MM.1S (cell line): ENCODE measurements at regions not wholly inside any gene's neighbourhood (a gene's known extent, or its start where the extent isn't known, plus 50 kb on each side); places are given as distances from the start of the nearest gene placed in this dataset.

Experiments used
- DNase-seq: peaks from one replicate; pipeline ENCODE4 v3.0.0-alpha.2; 2015
- H2AFZ ChIP-seq: fragments of 300-600 bp; sonication (generic); 2 replicates; pipeline ENCODE4 v1.6.0; 2016; ENCODE audit warnings: antibody characterized with exemption, low read length
- H3F3A ChIP-seq: fragments of 300-600 bp; sonication (generic); 2 replicates; pipeline ENCODE4 v1.6.1; 2016; ENCODE audit warnings: mild to moderate bottlenecking, antibody characterized with exemption, low read length, moderate library complexity, mixed read lengths; ENCODE audit not compliant: insufficient read depth
- H3K27ac ChIP-seq: fragments of 300-600 bp; sonication (generic); 2 replicates; pipeline ENCODE4 v1.5.1; 2016; ENCODE audit warnings: mild to moderate bottlenecking, low read length
- H3K27me3 ChIP-seq: fragments of 300-600 bp; sonication (generic); replicated peaks from 2 replicates; pipeline ENCODE4 v1.6.0; 2016; ENCODE audit warnings: low read length; ENCODE audit not compliant: insufficient read depth
- H3K36me3 ChIP-seq: fragments of 300-600 bp; sonication (generic); replicated peaks from 2 replicates; pipeline ENCODE4 v1.6.1; 2016; ENCODE audit warnings: mild to moderate bottlenecking, low read length, mixed read lengths; ENCODE audit not compliant: insufficient read depth
- H3K4me1 ChIP-seq: fragments of 300-600 bp; sonication (generic); 2 replicates; pipeline ENCODE4 v1.6.1; 2016; ENCODE audit warnings: low read length, mixed read lengths
- H3K4me2 ChIP-seq: fragments of 300-600 bp; sonication (generic); 2 replicates; pipeline ENCODE4 v1.6.0; 2016; ENCODE audit warnings: low read depth, low read length
- H3K4me3 ChIP-seq: fragments of 300-600 bp; sonication (generic); 2 replicates; pipeline ENCODE4 v1.5.1; 2016; ENCODE audit warnings: low read length, mixed read lengths
- H3K79me2 ChIP-seq: fragments of 300-600 bp; sonication (generic); 2 replicates; pipeline ENCODE4 v1.6.1; 2016; ENCODE audit warnings: mixed run types, low read length, mixed read lengths
- H3K9ac ChIP-seq: fragments of 300-600 bp; sonication (generic); 2 replicates; pipeline ENCODE4 v1.6.1; 2016; ENCODE audit warnings: low read length, mixed read lengths
- H3K9me2 ChIP-seq: fragments of 300-600 bp; sonication (generic); replicated peaks from 2 replicates; pipeline ENCODE4 v1.6.1; 2016; ENCODE audit warnings: mild to moderate bottlenecking, low read length, mixed read lengths; ENCODE audit not compliant: insufficient read depth
- H3K9me3 ChIP-seq: fragments of 300-600 bp; sonication (generic); replicated peaks from 2 replicates; pipeline ENCODE4 v1.6.1; 2016; ENCODE audit warnings: mild to moderate bottlenecking, low read length, mixed read lengths; ENCODE audit not compliant: insufficient read depth
- H4K20me1 ChIP-seq: fragments of 300-600 bp; sonication (generic); 2 replicates; pipeline ENCODE4 v1.6.1; 2016; ENCODE audit warnings: mild to moderate bottlenecking, low read length, moderate library complexity, mixed read lengths; ENCODE audit not compliant: insufficient read depth
- EZH2 ChIP-seq: fragments of 300-600 bp; sonication (generic); optimal IDR thresholded peaks from 2 replicates; pipeline ENCODE3; 2017; ENCODE audit warnings: low read depth, mild to moderate bottlenecking, antibody characterized with exemption, low read length, mixed read lengths
- EZH2phosphoT487 ChIP-seq: fragments of 300-600 bp; sonication (generic); IDR thresholded peaks from 2 replicates; pipeline ENCODE4 v1.6.1; 2018; ENCODE audit warnings: antibody characterized with exemption, low read length
- TF ChIP-seq, protein P1 (sequence below): fragments of 300-600 bp; sonication (generic); IDR thresholded peaks from 2 replicates; pipeline ENCODE4 v1.5.1; 2016; ENCODE audit warnings: antibody characterized with exemption, low read length, mixed read lengths

GRCh38 chr11:25992294-25992693, 339.6 kb upstream of the ANO3 start:
- Histone ChIP-seq H3K4me3 (no peak overlapping the region), H2AFZ (no peak overlapping the region), H3K4me1 (no peaks in the 10 kb centered on the region), H4K20me1 (no peaks in the 10 kb centered on the region), H3K9me2 (no peaks in the 10 kb centered on the region), H3F3A (no peaks in the 10 kb centered on the region), H3K79me2 (no peaks in the 10 kb centered on the region), H3K27ac (no peak overlapping the region), H3K9ac (no peak overlapping the region), H3K4me2 (no peak overlapping the region), H3K27me3 (no peaks in the 10 kb centered on the region), H3K36me3 (no peaks in the 10 kb centered on the region), H3K9me3 (no peaks in the 10 kb centered on the region)
- no peak for DNase-seq
- TF ChIP-seq EZH2phosphoT487 = no peak

GRCh38 chr11:25993016-25993415, 338.9 kb upstream of the ANO3 start:
- Histone ChIP-seq H3F3A (no peaks in the 10 kb centered on the region), H3K9me3 (no peaks in the 10 kb centered on the region), H3K36me3 (no peaks in the 10 kb centered on the region), H4K20me1 (no peaks in the 10 kb centered on the region), H3K9me2 (no peaks in the 10 kb centered on the region), H3K27me3 (no peaks in the 10 kb centered on the region), H3K79me2 (no peaks in the 10 kb centered on the region), H3K4me2 (no peak overlapping the region), H3K4me3 (no peak overlapping the region), H3K9ac (no peak overlapping the region), H3K4me1 (no peaks in the 10 kb centered on the region), H3K27ac (no peak overlapping the region), H2AFZ (no peak overlapping the region)
- TF ChIP-seq EZH2 = no peak
- TF ChIP-seq, protein P1, sequence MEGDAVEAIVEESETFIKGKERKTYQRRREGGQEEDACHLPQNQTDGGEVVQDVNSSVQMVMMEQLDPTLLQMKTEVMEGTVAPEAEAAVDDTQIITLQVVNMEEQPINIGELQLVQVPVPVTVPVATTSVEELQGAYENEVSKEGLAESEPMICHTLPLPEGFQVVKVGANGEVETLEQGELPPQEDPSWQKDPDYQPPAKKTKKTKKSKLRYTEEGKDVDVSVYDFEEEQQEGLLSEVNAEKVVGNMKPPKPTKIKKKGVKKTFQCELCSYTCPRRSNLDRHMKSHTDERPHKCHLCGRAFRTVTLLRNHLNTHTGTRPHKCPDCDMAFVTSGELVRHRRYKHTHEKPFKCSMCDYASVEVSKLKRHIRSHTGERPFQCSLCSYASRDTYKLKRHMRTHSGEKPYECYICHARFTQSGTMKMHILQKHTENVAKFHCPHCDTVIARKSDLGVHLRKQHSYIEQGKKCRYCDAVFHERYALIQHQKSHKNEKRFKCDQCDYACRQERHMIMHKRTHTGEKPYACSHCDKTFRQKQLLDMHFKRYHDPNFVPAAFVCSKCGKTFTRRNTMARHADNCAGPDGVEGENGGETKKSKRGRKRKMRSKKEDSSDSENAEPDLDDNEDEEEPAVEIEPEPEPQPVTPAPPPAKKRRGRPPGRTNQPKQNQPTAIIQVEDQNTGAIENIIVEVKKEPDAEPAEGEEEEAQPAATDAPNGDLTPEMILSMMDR = no peak
- TF ChIP-seq EZH2phosphoT487 = no peak
- DNase-seq = no peak

DNA sequence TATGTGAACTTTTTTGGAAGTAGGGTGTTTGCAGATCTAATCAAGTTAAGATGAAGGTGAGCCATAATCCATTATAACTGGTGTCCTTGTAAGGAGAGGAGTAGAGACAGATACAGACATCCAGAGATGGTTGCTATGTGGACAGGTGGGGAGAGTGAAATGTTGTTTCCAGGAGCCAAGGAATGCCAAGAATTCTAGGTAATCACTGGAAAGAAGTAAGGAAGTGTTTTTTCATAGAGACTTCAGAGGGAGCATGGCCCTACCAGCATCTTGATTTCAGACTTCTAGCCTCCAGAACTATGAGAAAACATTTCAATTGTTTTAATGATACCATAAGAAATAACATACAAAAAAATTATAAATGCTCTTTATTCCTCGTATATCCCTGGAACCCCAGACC, 320.5 kb upstream of the ANO3 start:
- Histone ChIP-seq H3K27ac (no peak overlapping the region), H4K20me1 (no peaks in the 10 kb centered on the region), H3K36me3 (no peaks in the 10 kb centered on the region), H3K79me2 (no peaks in the 10 kb centered on the region), H3K4me3 (no peak overlapping the region), H3K9ac (no peak overlapping the region), H3K4me1 (peaks cover 8% of the 10 kb centered on the region), H3F3A (no peaks in the 10 kb centered on the region), H3K9me2 (no peaks in the 10 kb centered on the region), H2AFZ (no peak overlapping the region), H3K4me2 (no peak overlapping the region), H3K27me3 (no peaks in the 10 kb centered on the region), H3K9me3 (no peaks in the 10 kb centered on the region)
- TF ChIP-seq EZH2phosphoT487 (no peak), EZH2 (no peak)
- TF ChIP-seq, protein P1 = no peak
- DNase-seq = no peak

DNA sequence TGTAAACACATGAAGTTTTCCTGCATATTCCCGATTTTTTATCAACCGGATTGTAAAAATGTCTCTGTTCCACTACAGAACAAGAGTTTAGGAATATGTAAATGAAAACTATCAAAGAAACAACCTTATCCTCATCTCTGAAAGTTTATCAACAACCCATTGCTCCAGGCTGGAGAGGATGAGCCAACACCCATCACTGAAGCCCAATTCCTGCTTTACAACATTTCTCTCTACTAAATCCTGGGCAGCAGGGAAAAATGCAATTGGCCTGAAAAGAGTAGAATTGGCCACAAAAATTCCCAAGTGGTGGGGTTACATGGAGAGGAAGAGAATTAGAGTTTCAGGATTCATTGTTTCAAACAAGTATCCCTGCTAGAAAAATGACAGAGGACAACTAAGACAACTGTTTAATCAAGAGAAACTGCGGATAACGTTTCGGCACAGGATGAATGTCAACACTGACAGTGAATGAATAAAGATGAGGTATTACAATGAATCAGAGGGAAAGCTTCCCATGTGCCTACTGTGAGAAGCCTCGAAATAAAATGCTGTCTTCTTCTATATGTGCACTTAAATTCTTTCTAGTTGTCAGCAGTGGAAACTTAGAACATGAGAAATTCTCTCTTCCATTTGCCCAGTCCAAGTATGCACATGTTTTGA, 317.3 kb upstream of the ANO3 start:
- DNase-seq = no peak
- peaks cover 3% of the 10 kb centered on the region; the same call in 1 of the 2 replicates for H3K4me1 ChIP-seq
- H3K79me2 ChIP-seq = no peaks in the 10 kb centered on the region
- TF ChIP-seq EZH2 = no peak
- TF ChIP-seq, protein P1 = no peak
- TF ChIP-seq EZH2phosphoT487 = no peak
- H3K27me3 ChIP-seq = no peaks in the 10 kb centered on the region
- H3K9me3 ChIP-seq = no peaks in the 10 kb centered on the region
- no peak overlapping the region for H3K4me2 ChIP-seq
- no peak overlapping the region for H3K4me3 ChIP-seq
- H3K9ac ChIP-seq = no peak overlapping the region
- H4K20me1 ChIP-seq = no peaks in the 10 kb centered on the region
- H2AFZ ChIP-seq = no peak overlapping the region
- H3F3A ChIP-seq = no peaks in the 10 kb centered on the region
- no peaks in the 10 kb centered on the region for H3K9me2 ChIP-seq
- no peaks in the 10 kb centered on the region for H3K36me3 ChIP-seq
- no peak overlapping the region for H3K27ac ChIP-seq
